NCI-H345 treated with DMSO at 0.1 percent for 48 hours (cell line): ENCODE measurements at regions not wholly inside any gene's neighbourhood (a gene's known extent, or its start where the extent isn't known, plus 50 kb on each side); places are given as distances from the start of the nearest gene placed in this dataset.
"Not testable (repeated sequence)": the region's sequence is repeated elsewhere in the genome, so short reads cannot be mapped to it uniquely, and the experiment has no call there.

Source experiments
- DNase-seq: peaks from one replicate; lab custom pipeline; 2025; ENCODE audit not compliant: unreplicated experiment; lab: John Stamatoyannopoulos, UW

DNA sequence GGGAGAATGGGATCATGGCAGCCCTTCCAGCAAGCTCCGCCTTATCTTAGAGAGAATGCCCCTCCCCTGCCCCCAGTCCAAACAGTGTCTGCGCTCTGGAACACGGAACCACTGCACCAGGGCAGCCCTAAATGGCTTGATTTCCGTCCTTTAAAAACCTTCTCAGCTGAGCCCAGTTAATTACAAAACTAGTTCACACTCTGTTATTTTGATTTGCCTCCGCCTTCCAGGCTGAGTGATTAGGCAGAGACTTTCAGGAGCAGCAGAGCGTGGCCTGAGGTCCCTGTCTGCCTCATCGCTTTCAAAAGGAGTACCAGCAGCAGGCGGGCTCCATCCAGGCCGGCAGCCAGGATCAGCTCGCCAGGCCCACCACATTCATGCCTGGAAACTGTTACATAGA, 313.0 kb downstream of the BRD1 start:
- DNase-seq, result peak; percentile 66

DNA sequence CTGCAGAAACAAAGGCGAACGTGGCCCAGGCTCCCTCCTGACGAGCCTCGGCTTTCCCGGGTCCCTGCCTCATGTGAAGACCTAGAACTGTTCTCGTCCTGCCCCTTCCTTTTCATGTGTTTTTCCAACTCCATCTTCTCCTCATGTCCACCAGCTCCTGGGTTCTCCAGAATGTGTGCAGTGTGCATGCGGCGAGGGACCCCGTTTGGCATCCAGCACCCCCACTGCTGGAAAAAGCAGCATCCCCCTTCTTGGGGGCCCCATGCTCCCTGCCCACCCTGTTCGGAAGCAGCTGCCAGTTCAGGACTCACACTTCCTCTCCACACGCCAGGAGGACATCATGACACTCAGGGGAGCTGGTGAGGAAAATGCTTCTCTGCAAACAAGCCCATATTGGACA, 313.5 kb downstream of the BRD1 start:
- no peak for DNase-seq

DNA sequence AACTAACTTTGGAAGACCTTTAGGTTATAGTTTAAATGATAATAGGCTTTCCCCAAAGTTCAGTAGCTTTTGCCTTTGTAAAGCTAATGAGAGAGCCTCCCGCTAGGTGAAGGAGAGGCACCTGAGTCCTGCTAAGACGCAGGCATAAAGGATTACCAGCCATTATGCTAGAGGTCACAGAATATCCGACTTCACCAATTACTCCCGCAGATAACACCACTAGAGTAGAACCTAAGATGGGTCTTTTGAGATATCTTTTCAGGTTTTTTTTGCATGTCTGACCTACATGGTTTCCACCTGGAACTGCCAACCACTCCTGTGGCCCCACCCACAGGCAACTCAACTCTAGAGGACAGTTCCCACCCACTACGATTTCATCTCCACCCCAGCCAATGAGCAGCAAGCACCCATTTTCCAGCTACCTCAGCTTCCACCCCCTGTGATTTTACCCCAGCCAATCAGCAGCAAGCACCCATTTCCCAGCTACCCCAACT, 314.3 kb downstream of the BRD1 start:
- no peak for DNase-seq

GRCh38 chr22:49512487-49513165, 315.0 kb downstream of the BRD1 start:
- no peak for DNase-seq

DNA sequence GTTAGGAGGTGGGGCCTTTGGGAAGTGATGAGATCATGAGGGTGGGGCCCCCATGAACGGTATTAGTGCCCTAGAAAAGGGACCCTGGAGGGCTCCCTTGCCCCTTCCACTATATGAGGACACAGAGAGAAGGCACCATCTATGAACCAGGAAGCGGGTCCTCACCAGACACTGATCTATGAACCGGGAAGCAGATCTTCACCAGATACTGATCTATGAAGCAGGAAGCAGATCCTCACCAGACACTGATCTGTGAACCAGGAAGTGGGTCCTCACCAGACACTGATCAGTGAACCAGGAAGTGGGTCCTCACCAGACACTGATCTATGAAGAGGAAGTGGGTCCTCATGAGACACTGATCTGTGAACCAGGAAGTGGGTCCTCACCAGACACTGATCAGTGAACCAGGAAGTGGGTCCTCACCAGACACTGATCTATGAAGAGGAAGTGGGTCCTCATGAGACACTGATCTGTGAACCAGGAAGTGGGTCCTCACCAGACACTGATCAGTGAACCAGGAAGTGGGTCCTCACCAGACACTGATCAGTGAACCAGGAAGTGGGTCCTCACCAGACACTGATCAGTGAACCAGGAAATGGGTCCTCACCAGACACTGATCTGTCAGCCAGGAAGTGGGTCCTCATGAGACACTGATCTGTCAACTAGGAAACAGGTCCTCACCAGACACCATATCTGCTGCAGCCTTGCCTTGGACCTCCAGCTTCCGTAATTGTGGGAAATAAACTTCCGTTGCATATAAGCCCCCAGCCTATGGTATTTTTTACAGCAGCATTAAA, 316.1 kb downstream of the BRD1 start:
- not testable (repeated sequence) for DNase-seq

GRCh38 chr22:49510718-49511117, 317.0 kb downstream of the BRD1 start:
- DNase-seq, result no peak

GRCh38 chr22:49509016-49509415, 318.7 kb downstream of the BRD1 start:
- no peak for DNase-seq

GRCh38 chr22:49508561-49508960, 319.1 kb downstream of the BRD1 start:
- DNase-seq, result no peak

GRCh38 chr22:49507607-49508292, 319.9 kb downstream of the BRD1 start:
- no peak for DNase-seq

GRCh38 chr22:49506010-49506400, 321.7 kb downstream of the BRD1 start:
- DNase-seq, result no peak

- DNase-seq, result no peak
Observed at GRCh38 chr22:49505337-49506009, 322.2 kb downstream of the BRD1 start.

DNA sequence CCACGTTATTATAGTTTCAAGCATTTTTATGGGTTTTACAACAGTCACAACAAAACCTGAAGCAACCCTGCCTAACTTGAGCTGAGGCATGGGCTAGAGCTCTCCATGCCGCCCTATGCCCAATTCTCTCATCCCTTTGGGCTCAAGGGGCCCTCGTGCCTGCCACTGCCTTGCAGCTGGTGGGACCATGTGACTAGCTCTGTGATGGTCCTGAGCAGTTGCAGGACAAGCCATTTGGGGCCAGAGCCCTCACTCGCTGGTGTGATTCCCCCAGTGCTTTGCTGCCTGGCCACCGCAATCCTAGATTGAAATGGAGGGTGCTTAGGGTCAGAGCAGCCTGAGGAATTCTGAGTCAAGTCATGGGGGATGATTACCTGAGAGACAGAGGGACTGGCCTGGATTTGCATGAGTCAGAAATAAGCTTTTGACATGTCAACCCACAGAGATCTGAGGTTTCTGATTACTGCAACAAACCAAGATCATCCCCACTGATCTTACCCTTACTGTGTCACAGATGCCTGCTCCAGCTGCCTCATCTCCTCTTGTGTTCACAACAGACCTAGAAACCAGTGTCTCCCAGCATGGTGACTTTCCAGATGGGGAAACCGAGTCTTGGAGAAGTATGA, 323.7 kb downstream of the BRD1 start:
- no peak for DNase-seq

GRCh38 chr22:49503321-49503720, 324.4 kb downstream of the BRD1 start:
- DNase-seq, result no peak

- no peak for DNase-seq
Observed at GRCh38 chr22:49502126-49502826, 325.4 kb downstream of the BRD1 start.

- no peak for DNase-seq
Observed at GRCh38 chr22:49500942-49501395, 326.7 kb downstream of the BRD1 start.

DNA sequence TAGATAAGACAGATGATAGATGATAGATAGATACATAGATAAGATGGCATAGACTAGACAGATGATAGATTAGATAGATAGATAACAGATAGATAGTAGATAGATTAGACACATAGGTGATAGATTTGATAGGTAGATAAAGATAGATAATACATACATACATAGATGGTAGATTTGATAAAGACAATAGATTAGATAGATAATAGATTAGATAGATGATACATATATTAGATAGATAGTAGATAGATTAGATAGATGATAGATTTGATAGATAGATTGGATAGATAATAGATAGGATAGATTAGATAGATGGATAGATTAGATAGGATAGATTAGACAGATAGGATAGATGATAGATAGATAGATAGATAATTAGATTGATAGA, 327.6 kb downstream of the BRD1 start:
- no peak for DNase-seq

DNA sequence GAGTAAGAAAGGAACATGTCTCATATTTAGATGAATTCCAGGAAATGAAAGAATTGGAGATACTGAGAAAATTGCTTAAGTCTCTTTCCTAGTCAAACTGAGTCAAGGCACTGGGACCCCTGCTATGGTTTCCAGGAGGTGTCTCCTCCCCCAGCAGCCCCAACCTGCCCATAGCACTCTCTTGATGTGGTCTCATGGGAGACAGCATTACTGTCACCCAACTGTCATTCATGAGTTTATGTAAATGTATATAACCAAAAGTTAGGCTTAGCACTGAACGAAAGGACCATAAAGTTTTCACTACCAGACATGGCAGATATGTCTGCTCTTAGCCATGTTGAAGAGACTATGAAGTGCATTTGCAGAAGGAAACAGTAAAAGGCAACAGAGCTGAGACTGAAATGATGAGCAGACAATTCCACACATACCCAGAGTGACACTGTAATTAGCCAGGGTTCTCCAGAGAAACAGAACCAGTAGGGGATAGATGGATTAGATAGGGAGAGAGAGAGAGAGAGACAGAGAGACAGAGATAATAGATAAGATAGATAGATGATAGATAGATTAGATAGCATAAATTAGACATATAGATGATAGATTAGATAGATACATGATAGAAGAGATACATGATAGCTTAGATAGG, 328.1 kb downstream of the BRD1 start:
- no peak for DNase-seq

DNA sequence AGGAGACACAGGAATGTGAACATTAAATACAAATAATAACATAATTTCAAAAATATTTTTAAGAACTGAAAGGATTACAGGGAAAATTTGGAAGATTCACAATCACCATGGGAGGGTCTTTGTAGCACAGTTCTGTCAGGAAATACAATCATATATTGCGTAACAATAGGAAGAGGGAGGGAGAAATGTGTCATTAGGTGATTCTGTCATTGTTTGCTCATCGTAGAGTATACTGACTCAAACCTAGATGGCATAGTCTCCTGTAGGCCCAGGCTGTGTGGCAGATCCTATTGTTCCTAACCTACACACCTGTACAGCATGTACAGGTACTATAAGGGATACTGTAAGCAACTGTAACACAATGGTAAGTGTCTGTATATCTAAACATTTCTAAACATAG, 330.4 kb downstream of the BRD1 start:
- DNase-seq, result no peak

GRCh38 chr22:49494555-49494954, 333.1 kb downstream of the BRD1 start:
- no peak for DNase-seq
